Right lobe of liver (tissue), 4 donors: ENCODE measurements at regions not wholly inside any gene's neighbourhood (a gene's known extent, or its start where the extent isn't known, plus 50 kb on each side); places are given as distances from the start of the nearest gene placed in this dataset.

Experiments used
- CTCF ChIP-seq, 4 donors: fragments of 200-600 bp in 3 of 4; fragments of 450-650 bp in 1 of 4; IDR thresholded peaks; one replicate each; pipeline versions ENCODE4 v1.5.1 to v1.8.0; 2016 to 2022; ENCODE audit warnings: antibody characterized with exemption in 4 of 4, mild to moderate bottlenecking in 2 of 4
- POLR2A ChIP-seq: fragments of 450-650 bp; IDR thresholded peaks from one replicate; pipeline ENCODE4 v1.6.1; 2017; ENCODE audit warnings: antibody characterized with exemption, mild to moderate bottlenecking
- donor health status: DM: no; HTN: no; CAD: no.
- donor health status: DM: no; HTN: no; CAD: no.
- donor health status: DM: no; HTN: yes; CAD: no.

DNA sequence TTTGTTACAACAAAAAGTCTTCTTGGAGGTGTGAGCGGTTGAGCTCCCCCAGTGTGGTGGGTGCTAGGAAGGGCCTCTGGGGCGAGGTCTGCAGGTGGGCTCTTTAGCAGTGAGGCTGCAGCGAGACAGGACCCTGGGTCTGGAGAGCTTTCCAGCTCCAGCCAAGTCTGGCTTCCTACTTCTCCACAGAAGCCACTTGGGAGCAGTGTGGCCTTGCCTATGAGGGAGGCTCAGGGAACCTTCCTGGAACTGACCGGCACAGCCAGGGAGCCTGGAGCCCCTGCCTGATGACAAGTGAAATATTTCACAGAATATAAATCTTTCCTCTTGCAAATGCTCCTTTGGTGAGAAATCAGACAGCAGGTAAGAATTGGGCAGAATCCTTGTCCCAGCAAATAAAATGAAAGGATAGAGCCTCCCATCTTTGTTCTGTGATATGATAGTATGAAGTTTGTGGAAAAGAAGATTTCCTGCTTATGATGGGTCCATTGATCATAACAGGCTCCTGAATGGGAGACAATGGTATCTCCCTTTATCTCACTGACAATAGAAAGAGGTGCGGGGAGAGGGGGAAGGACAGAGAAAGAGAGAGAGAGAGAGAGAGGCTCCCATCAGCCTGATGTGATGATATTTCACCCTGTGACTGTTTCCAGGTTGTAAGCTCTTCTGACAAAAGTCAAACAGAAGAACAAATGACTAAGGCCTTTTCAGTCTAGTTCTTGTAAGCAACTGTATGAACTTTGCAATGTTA, 289.8 kb upstream of the SPRED2 start:
- TF ChIP-seq POLR2A (no peak), CTCF (IDR thresholded peaks at IDR 0.05) (peak; percentile 5 to 47 (median 26))
